Motor neuron (in vitro differentiated cells): ENCODE measurements at regions not wholly inside any gene's neighbourhood (a gene's known extent, or its start where the extent isn't known, plus 50 kb on each side); places are given as distances from the start of the nearest gene placed in this dataset.

Experiments used
- ATAC-seq, 8 experiments: fragments of 200-7000 bp; cut with Tn5 transposase; replicated peaks in 6 of 8; 2 replicates each; pipeline ENCODE4 v1.8.0; 2021; ENCODE audit warnings: mild to moderate bottlenecking in 8 of 8, moderate library complexity in 8 of 8
- H3K27ac ChIP-seq, 2 donors: fragments of 250-450 bp; sonication (Bioruptor Pico); 2 replicates each; pipeline ENCODE4 v1.9.0; 2021; ENCODE audit warnings: antibody characterized with exemption in 2 of 2, mild to moderate bottlenecking in 2 of 2, moderate library complexity in 1 of 2
- H3K4me1 ChIP-seq, 2 donors: fragments of 250-450 bp; sonication (Bioruptor Pico); replicated peaks in 1 of 2; 2 replicates each; pipeline ENCODE4 v1.6.1; 2021; ENCODE audit warnings: antibody characterized with exemption in 2 of 2, mild to moderate bottlenecking in 2 of 2, moderate library complexity in 1 of 2
- H3K4me3 ChIP-seq, 5 donors: fragments of 250-450 bp; sonication (Bioruptor Pico); 2 replicates each; pipeline ENCODE4 v1.9.0; 2021; ENCODE audit warnings: antibody characterized with exemption in 5 of 5, mild to moderate bottlenecking in 5 of 5, moderate library complexity in 4 of 5
- WGBS, 10 experiments: fragments of 450-650 bp; shearing (Covaris generic); methylation state at CpG; one replicate each; pipeline ENCODE4 v1.0.0; 2022; 5-methylcytosine and 5-hydroxymethylcytosine counted together
- in situ Hi-C, 9 experiments: fragments of 400-800 bp; cut with MboI; loops; one replicate each; pipeline ENCODE4 v1.15.0; 2021; ENCODE audit warnings: low sequenced_read_pairs in 9 of 9, low pct_unique_long_range_greater_than_20kb in 2 of 9; ENCODE audit not compliant: unreplicated experiment in 9 of 9

- Histone ChIP-seq H3K27ac (no peak overlapping the region), H3K4me3 (peak overlapping the region in 3 of 5 donors; percentile 28 to 42 (median 38)), H3K4me1 (peaks cover 28 to 48% of the 10 kb centered on the region in 2 donors)
- in situ Hi-C loops: no loop called here
- no peak for ATAC-seq
- 21 to 53% (median 42%) methylated on average over 4 to 10 of the region's 10 CpGs; no CpG with 5 or more reads in 3 of the 10 experiments for WGBS, 10 experiments
These were observed 1002.8 kb upstream of the NR2F2 start for GRCh38 chr15:95327661-95328060.

- ATAC-seq: no peak
- WGBS, 10 experiments: 38 to 100% (median 80%) methylated on average over 1 to 3 of the region's 3 CpGs
- H3K4me1 ChIP-seq: peaks cover 28 to 44% of the 10 kb centered on the region in 2 donors
- no peak overlapping the region for H3K4me3 ChIP-seq
- in situ Hi-C loops: no loop called here
- H3K27ac ChIP-seq: no peak overlapping the region
These were observed 1001.9 kb upstream of the NR2F2 start for GRCh38 chr15:95328559-95328958.

- WGBS, 10 experiments: 43 to 89% (median 67%) methylated on average over 1 to 8 of the region's 8 CpGs; no CpG with 5 or more reads in 1 of the 10 experiments
- peak in 3 of 8 experiments; percentile 12 to 48 (median 17) for ATAC-seq
- Histone ChIP-seq H3K27ac (no peak overlapping the region), H3K4me3 (no peak overlapping the region), H3K4me1 (peaks cover 28 to 38% of the 10 kb centered on the region in 2 donors)
- in situ Hi-C loops: no loop called here
These were observed 1001.1 kb upstream of the NR2F2 start for GRCh38 chr15:95329362-95329761.

GRCh38 chr15:95341686-95342085 is 988.8 kb upstream of the NR2F2 start:
- no peak for ATAC-seq
- Histone ChIP-seq H3K4me1 (no peaks in the 10 kb centered on the region), H3K4me3 (no peak overlapping the region), H3K27ac (no peak overlapping the region)
- 16 to 100% (median 87%) methylated on average over 1 to 6 of the region's 6 CpGs for WGBS, 10 experiments
- in situ Hi-C loops: no loop called here

- in situ Hi-C loops: no loop called here
- ATAC-seq: no peak
These were observed 984.6 kb upstream of the NR2F2 start for GRCh38 chr15:95345867-95346266.

DNA sequence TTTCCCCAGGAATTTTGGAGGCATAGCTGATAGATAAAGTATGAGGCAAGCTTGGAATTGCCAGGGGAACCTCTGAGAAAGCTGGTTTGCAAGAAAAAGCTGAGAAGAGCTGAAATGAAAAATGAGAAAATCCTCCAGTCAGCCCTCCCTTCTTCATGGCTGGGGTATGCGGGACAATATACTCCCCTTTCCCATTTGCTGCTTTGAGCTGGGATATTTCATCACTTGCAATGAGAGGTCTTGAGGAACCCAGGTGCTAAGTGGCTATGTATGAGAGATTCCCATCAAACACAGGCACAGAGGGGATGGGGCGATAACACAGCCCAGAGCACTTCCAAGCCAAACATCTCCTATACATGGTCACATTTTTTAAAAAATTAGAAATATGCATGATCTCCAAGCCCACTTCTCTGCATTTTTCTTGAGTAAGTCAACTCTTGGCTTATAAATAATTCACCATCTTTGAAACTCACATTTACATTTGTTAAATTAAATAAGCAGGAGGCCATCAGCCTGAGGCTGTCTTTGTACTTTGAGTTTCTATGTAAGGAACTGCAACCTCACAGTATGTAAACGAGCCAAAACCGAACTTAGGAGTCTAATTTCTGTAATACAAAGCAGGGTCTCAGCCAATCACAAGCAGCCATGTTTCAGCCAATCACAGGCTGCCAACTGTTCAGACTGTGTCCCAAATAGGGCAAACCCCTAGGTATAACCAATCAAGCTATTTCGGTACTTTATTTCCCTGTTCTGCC is 983.6 kb upstream of the NR2F2 start:
- in situ Hi-C loops: no loop called here
- Histone ChIP-seq H3K27ac (no peak overlapping the region), H3K4me3 (no peak overlapping the region), H3K4me1 (peaks cover 0 to 2% of the 10 kb centered on the region in 2 donors)
- 50 to 100% (median 91%) methylated on average over 1 to 5 of the region's 5 CpGs; no CpG with 5 or more reads in 1 of the 10 experiments for WGBS, 10 experiments
- ATAC-seq: peak in 3 of 8 experiments; percentile 90 to 96 (median 94)

More at GRCh38 chr15:95345867-95346266, 984.6 kb upstream of the NR2F2 start:
- no peaks in the 10 kb centered on the region for H3K4me1 ChIP-seq
- no peak overlapping the region for H3K4me3 ChIP-seq
- WGBS, 10 experiments: 33 to 100% (median 73%) methylated on average over 1 to 4 of the region's 4 CpGs; no CpG with 5 or more reads in 1 of the 10 experiments
- no peak overlapping the region for H3K27ac ChIP-seq

GRCh38 chr15:95347837-95348236 is 982.7 kb upstream of the NR2F2 start:
- Histone ChIP-seq H3K4me3 (no peak overlapping the region), H3K27ac (no peak overlapping the region), H3K4me1 (peaks cover 0 to 11% of the 10 kb centered on the region in 2 donors)
- WGBS, 10 experiments: 14 to 100% (median 86%) methylated on average over 1 of the region's 1 CpG; no CpG with 5 or more reads in 5 of the 10 experiments
- peak in 2 of 8 experiments; percentile 16 to 63 for ATAC-seq
- in situ Hi-C loops: no loop called here

- no peak overlapping the region for H3K4me3 ChIP-seq
- peaks cover 0 to 20% of the 10 kb centered on the region in 2 donors for H3K4me1 ChIP-seq
- 39 to 100% (median 89%) methylated on average over 1 to 3 of the region's 3 CpGs; no CpG with 5 or more reads in 2 of the 10 experiments for WGBS, 10 experiments
- H3K27ac ChIP-seq: no peak overlapping the region
- in situ Hi-C loops: no loop called here
- ATAC-seq: no peak
These were observed 979.6 kb upstream of the NR2F2 start for GRCh38 chr15:95350908-95351307.

DNA sequence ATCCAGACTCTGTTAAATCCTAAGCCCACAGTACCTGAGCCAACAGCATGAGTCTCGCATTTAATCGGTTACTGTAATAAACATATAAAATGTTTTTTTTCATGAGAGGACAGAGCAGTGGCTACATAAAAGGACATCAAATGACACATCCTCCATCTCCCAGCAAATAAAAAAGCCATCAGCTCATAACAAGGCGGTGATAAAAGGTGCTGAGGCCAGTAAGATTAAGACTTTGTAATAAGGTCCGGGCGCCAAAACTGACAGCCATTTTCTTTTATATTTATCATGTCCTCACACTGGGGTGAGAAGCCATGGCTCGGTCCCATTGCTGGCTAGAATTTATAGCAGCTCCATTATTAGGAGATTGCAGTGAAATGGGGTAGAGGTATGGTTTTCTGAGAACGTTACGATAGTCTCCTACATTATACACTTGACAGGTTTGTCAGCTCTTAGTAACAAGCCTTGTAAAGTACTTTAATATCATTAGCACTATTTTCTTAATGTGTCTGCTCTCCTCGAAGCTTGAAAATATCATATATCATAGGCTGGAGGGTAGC is 977.8 kb upstream of the NR2F2 start:
- Histone ChIP-seq H3K27ac (no peak overlapping the region), H3K4me1 (peaks cover 0 to 20% of the 10 kb centered on the region in 2 donors), H3K4me3 (no peak overlapping the region)
- in situ Hi-C loops: no loop called here
- WGBS, 10 experiments: 51 to 100% (median 67%) methylated on average over 1 to 9 of the region's 9 CpGs; no CpG with 5 or more reads in 1 of the 10 experiments
- peak in 5 of 8 experiments; percentile 72 to 90 (median 83) for ATAC-seq

GRCh38 chr15:95353512-95353911 is 977.0 kb upstream of the NR2F2 start:
- in situ Hi-C loops: no loop called here
- WGBS, 10 experiments: 0 to 100% (median 80%) methylated on average over 1 of the region's 1 CpG; no CpG with 5 or more reads in 6 of the 10 experiments
- peak in 2 of 8 experiments; percentile 54 to 72 for ATAC-seq

GRCh38 chr15:95359966-95360365 is 970.5 kb upstream of the NR2F2 start:
- Histone ChIP-seq H3K4me1 (peaks cover 0 to 3% of the 10 kb centered on the region in 2 donors), H3K4me3 (no peak overlapping the region), H3K27ac (no peak overlapping the region)
- in situ Hi-C loops: no loop called here
- no peak for ATAC-seq
- WGBS, 10 experiments: 38 to 95% (median 81%) methylated on average over 1 to 5 of the region's 5 CpGs

More at GRCh38 chr15:95353512-95353911, 977.0 kb upstream of the NR2F2 start:
- H3K4me1 ChIP-seq: peaks cover 0 to 20% of the 10 kb centered on the region in 2 donors
- no peak overlapping the region for H3K4me3 ChIP-seq
- no peak overlapping the region for H3K27ac ChIP-seq

DNA sequence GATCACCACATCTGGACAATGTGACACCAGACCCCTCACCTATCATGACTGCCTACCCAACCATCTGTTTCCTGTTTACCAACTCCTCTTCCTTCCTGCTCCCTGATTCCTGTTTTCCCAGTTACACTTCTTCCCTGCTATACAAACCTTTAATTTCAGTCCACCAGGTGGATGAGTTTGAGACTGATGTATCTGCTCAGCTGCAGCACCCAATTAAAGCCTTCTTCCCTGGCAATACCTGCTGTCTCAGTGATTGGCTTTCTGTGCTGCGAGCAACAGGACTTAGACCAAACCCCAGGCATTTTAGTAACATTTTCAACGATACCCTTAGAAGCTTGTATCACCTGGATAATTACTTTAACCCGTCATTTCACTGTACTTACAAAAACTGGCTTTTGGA is 968.2 kb upstream of the NR2F2 start:
- in situ Hi-C loops: no loop called here
- Histone ChIP-seq H3K4me3 (no peak overlapping the region), H3K4me1 (peaks cover 9 to 27% of the 10 kb centered on the region in 2 donors), H3K27ac (no peak overlapping the region)
- no peak for ATAC-seq
- 0 to 100% (median 47%) methylated on average over 1 to 3 of the region's 3 CpGs; no CpG with 5 or more reads in 1 of the 10 experiments for WGBS, 10 experiments

DNA sequence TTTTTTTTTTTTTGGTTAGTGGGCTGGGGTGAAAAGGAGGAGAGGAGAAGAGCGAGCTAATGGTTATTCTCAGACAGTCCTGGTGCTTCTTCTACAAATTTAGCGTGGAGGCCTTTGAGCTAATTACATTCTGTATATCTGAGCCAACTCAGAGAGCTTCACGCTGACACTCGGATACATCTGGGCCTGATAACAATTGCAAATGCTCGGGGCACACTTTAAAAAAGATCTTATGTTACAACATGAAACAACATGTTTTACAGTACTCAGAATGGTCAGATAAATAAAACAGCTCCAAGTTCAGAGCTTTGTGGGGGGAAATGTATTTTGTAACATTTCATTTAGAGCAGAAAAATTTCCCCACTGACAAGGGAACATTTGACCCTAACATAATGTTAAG is 966.9 kb upstream of the NR2F2 start:
- in situ Hi-C loops: no loop called here
- WGBS, 10 experiments: 0 to 80% (median 61%) methylated on average over 1 to 5 of the region's 5 CpGs; no CpG with 5 or more reads in 1 of the 10 experiments
- peak in 3 of 8 experiments; percentile 35 to 75 (median 67) for ATAC-seq

More for the DNA sequence above, 966.9 kb upstream of the NR2F2 start:
- no peak overlapping the region for H3K4me3 ChIP-seq
- H3K4me1 ChIP-seq: peaks cover 13 to 37% of the 10 kb centered on the region in 2 donors
- H3K27ac ChIP-seq: no peak overlapping the region
